ENCODE measurements at regions not wholly inside any gene's neighbourhood (a gene's known extent, or its start where the extent isn't known, plus 50 kb on each side); places are given as distances from the start of the nearest gene placed in this dataset.

GRCh38 chr12:93015871-93016751 lies 87.0 kb upstream of the EEA1 start:
- peak; percentile 69 for DNase-seq (ENCODE audit: low spot score)

- peak; percentile 28 for DNase-seq (ENCODE audit: low spot score)
Observed at GRCh38 chr12:93016752-93017350, 87.8 kb upstream of the EEA1 start.

- DNase-seq (ENCODE audit: low spot score): peak; percentile 49
Observed at GRCh38 chr12:93018610-93019009, 89.5 kb upstream of the EEA1 start.

- peak; percentile 28 for DNase-seq (ENCODE audit: low spot score)
Observed at GRCh38 chr12:93019212-93019927, 90.3 kb upstream of the EEA1 start.

- peak; percentile 96 for DNase-seq (ENCODE audit: low spot score)
Observed at GRCh38 chr12:93019975-93020630, 91.0 kb upstream of the EEA1 start.

- no peak for DNase-seq (ENCODE audit: low spot score)
Observed at GRCh38 chr12:93020631-93021597, 91.8 kb upstream of the EEA1 start.

GRCh38 chr12:93022603-93023340 lies 93.7 kb upstream of the EEA1 start:
- DNase-seq (ENCODE audit: low spot score): peak; percentile 70

GRCh38 chr12:93025145-93026103 lies 96.3 kb upstream of the EEA1 start:
- DNase-seq (ENCODE audit: low spot score): peak; percentile 69

- no peak for DNase-seq (ENCODE audit: low spot score)
Observed at GRCh38 chr12:93027041-93027440, 97.9 kb upstream of the EEA1 start.

- no peak for DNase-seq (ENCODE audit: low spot score)
Observed at GRCh38 chr12:93029091-93029490, 100.0 kb upstream of the EEA1 start.

- DNase-seq (ENCODE audit: low spot score): no peak
Observed at GRCh38 chr12:93031028-93031427, 101.9 kb upstream of the EEA1 start.

GRCh38 chr12:93032758-93033157 lies 103.7 kb upstream of the EEA1 start:
- DNase-seq (ENCODE audit: low spot score): no peak

- no peak for DNase-seq (ENCODE audit: low spot score)
Observed at GRCh38 chr12:93033948-93034347, 104.9 kb upstream of the EEA1 start.

- DNase-seq (ENCODE audit: low spot score): no peak
Observed at GRCh38 chr12:93039062-93039461, 110.0 kb upstream of the EEA1 start.

GRCh38 chr12:93039930-93040329 lies 110.8 kb upstream of the EEA1 start:
- DNase-seq (ENCODE audit: low spot score): no peak

GRCh38 chr12:93040367-93040766 lies 111.3 kb upstream of the EEA1 start:
- DNase-seq (ENCODE audit: low spot score): no peak

GRCh38 chr12:93041416-93041815 lies 112.3 kb upstream of the EEA1 start:
- no peak for DNase-seq (ENCODE audit: low spot score)

GRCh38 chr12:93042283-93042682 lies 113.2 kb upstream of the EEA1 start:
- DNase-seq (ENCODE audit: low spot score): no peak

- no peak for DNase-seq (ENCODE audit: low spot score)
Observed at GRCh38 chr12:93042684-93043083, 113.6 kb upstream of the EEA1 start.

All from HT-29 (cell line).